ENCODE measurements at regions not wholly inside any gene's neighbourhood (a gene's known extent, or its start where the extent isn't known, plus 50 kb on each side); places are given as distances from the start of the nearest gene placed in this dataset.

DNA sequence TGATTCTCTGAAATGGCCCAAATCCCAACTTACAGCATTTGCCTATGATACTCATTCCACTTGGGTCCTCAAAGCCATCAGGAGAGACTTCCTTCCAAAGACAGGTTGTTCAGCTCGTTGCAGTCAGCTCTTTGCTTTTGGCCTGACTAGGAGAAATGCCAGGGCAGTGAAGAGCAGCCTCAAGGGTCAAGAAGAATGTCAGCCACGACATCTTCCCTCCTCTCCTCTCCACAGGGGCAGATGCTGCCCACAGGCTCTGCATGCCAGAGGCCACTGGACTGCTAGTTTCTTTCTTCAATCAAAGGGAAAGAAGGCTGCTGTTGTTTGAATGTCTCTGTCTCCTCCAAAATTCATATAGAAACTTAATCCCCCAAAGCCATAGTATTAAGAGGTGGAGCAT lies 201.7 kb upstream of the PFN2 start:
- TF ChIP-seq, protein P1, sequence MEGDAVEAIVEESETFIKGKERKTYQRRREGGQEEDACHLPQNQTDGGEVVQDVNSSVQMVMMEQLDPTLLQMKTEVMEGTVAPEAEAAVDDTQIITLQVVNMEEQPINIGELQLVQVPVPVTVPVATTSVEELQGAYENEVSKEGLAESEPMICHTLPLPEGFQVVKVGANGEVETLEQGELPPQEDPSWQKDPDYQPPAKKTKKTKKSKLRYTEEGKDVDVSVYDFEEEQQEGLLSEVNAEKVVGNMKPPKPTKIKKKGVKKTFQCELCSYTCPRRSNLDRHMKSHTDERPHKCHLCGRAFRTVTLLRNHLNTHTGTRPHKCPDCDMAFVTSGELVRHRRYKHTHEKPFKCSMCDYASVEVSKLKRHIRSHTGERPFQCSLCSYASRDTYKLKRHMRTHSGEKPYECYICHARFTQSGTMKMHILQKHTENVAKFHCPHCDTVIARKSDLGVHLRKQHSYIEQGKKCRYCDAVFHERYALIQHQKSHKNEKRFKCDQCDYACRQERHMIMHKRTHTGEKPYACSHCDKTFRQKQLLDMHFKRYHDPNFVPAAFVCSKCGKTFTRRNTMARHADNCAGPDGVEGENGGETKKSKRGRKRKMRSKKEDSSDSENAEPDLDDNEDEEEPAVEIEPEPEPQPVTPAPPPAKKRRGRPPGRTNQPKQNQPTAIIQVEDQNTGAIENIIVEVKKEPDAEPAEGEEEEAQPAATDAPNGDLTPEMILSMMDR (IDR thresholded peaks at IDR 0.05): no peak
- no peak for TF ChIP-seq POLR2A (IDR thresholded peaks at IDR 0.05)

Measured in gastroesophageal sphincter (tissue), 3 donors.